SW 1271 (cell line): ENCODE measurements at regions not wholly inside any gene's neighbourhood (a gene's known extent, or its start where the extent isn't known, plus 50 kb on each side); places are given as distances from the start of the nearest gene placed in this dataset.

Experiments used
- DNase-seq, 2 experiments: peaks; one replicate each; lab custom pipeline; 2025; lab: John Stamatoyannopoulos, UW

- no peak for DNase-seq
Observed at GRCh38 chr2:41990245-41990644, 57.6 kb upstream of the PKDCC start.

DNA sequence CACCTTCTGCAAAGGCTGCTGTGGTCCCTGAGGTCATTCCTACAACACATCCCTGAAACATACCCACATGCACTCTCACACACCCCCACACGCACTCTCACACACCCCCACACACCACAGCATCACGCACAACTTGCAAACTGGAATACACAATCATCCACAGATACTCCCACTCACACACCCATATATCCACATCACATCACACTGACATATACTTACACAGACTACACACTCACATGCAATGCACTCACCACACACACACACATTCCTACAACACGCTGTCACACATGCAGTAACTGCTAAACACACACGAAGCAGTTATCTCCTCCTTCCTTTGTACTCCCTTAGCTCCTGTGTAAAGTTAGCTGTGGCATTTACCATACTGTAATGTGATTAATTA, 57.1 kb upstream of the PKDCC start:
- no peak for DNase-seq

DNA sequence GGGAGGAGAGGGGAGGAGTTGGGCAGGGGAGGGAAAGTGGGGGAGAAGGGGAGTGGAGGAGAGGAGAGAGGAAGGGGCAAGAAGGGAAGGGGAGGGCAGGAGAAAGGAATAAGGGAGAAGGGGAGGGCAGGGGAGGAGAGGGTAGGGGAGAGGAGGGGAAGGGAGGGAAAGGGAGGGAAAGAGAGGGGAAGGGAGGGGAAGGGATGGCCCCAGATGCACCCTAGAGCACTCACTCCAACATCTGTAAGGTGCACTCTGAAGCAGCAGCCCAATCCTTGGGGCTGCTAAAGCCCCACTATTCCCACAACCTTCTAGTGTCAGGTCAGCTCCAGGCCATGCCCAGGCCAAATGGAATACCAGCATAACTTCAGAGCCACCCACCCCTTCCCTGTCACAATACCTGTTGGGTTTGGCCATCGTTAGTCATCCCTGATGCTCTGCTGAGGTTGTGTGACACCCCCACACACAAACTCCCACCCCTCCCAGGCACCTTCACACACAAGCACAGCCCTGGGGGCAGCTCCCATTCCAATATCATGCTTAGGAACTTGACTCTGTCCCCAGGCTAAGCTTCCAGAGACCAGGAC, 55.7 kb upstream of the PKDCC start:
- DNase-seq = no peak

DNA sequence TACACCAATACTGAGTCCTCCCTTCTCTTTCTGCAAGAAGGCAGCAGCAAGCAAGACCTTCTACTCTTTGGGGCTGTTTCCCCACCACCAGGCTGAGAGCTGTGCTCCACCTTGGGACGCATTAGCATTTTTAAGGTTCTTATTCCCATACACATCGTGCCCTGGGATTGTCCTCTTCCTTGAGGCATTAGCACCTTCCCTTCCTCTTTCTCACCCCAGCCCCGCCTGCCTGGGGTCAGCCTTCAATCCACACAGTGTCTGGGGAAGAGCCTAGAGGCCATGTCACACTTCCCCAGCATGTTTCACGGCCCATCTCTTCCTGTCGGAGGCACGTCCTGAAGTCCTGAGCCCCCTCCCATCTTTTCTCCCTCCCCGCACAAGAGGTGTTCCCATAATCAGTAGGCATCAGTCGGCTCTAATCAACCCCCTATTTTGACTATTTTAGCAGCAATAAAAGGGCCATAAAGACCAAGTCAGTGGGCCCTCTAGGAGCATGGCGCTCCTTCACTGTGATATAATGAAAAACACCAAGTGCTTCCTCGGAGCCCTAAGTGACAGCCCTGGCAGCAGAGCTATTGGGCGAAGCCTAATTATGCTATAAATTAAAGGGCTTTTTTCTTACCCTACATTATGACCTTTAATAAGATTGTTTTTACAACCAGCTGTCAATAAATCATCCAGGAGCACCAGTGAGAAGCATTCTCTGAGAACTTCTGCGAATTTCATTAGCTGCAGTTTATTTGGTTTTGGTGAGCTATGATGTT, 55.0 kb upstream of the PKDCC start:
- DNase-seq = no peak

- DNase-seq = no peak
Observed at GRCh38 chr2:41993435-41993925, 54.3 kb upstream of the PKDCC start.

- no peak for DNase-seq
Observed at GRCh38 chr2:41994233-41994637, 53.6 kb upstream of the PKDCC start.

DNA sequence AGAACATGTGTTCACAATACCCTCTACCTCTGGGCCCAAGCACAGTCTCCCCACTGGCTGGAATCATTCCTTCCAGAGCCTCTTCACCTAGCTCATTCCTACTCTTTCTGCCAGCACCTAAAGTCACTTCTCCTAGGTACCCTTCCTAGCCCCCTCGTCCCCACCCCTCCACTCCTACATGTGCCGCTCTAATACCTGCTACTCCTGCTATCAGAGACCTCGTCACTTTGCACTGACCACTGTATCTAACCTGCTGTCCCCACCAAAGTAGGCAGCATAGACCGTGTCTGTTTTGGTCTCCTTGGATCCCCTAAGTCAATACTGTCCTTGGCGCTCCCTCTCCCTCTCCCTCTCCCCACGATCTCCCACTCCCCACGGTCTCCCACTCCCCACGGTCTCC, 53.2 kb upstream of the PKDCC start:
- DNase-seq = no peak

- no peak for DNase-seq
Observed at GRCh38 chr2:41997561-41997960, 50.3 kb upstream of the PKDCC start.
